ENCODE measurements at regions not wholly inside any gene's neighbourhood (a gene's known extent, or its start where the extent isn't known, plus 50 kb on each side); places are given as distances from the start of the nearest gene placed in this dataset.

DNA sequence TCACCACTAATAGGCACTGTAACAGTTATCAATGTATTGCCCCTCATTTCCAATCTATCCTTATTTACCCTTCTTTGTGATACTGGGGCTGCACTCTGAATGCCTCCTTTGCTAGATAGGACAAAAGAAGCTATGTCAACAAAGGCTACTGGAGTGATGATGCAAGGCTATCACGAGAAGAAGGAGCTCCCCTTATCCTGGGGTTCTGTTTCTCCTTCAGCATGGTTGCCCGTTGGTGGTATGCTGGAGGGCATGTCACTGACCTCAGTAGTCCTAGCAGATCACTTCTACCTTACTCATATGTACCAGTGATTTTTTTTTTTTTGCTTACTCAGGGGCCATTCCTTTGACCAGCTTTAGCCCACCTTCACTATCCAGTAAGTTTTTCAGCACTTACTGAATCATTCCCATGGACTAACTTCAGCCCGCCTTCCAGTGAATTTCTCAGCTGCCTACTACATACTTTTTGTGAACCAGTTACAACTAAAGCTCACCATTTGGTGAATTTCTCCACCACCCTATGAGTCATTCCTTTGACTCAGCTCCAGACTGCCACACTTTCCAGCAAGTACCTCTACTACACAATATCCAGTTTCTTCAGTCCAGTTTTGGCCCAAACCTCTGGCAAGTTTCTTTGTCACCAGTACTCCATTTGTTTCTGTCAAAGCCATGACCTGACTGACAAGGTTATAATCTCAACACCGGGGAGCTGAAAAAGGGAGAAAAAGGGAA lies 944.5 kb downstream of the KCNT2 start (continued):
- TF ChIP-seq JUND (IDR thresholded peaks at IDR 0.05; ENCODE audit: borderline replicate concordance, low read depth, low read length) (no peak), JUND (tag; IDR thresholded peaks at IDR 0.05; ENCODE audit: borderline replicate concordance, low read depth, low read length) (peak; percentile 46; the same call in 1 of the 3 replicates), ZNF217 (CRISPR knock-in tag; IDR thresholded peaks at IDR 0.05) (no peak), ETV5 (CRISPR knock-in tag; IDR thresholded peaks at IDR 0.05; ENCODE audit: low read depth) (no peak)

DNA sequence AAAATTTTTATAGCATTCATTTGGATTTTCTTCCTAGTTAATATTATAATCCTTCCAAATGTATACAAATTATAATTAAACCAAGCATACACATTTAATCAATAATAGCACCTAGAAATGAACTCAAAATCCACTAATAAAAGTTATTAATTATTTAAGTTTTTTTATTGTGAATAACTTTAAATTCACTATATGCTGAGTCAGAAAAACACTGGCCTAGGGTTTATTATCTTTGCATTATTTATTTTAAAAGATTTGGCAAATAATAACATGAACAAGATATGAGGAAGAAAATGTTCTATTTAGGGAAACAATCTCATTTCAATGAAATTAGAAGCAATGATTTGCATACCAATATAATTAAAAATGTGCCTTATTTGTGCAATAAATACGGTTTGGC lies 951.5 kb downstream of the KCNT2 start:
- no peaks in the 10 kb centered on the region for H3K79me2 ChIP-seq (ENCODE audit: control insufficient read depth, insufficient read depth, low read length)
- H3K36me3 ChIP-seq (ENCODE audit: control insufficient read depth, insufficient read depth, low read length): no peaks in the 10 kb centered on the region
- in situ Hi-C loops (cut with MboI) (no loop called here), intact Hi-C loops (cut with micrococcal nuclease) (no loop called here)
- no TSS peak for BruUV-seq (replicated peaks)
- WGBS (ENCODE audit: insufficient coverage, low coverage, missing lambda C conversion rate): 0% methylated on average over 1 of the region's 1 CpG
- no peak for ATAC-seq
- ChIA-PET CTCF (ENCODE audit: low intra/inter-chr PET ratio) (no interaction called here), POLR2A (no interaction called here)
- H3K9me3 ChIP-seq (replicated peaks; ENCODE audit: control insufficient read depth, insufficient read depth, low read depth, low read length): no peaks in the 10 kb centered on the region
- no peak overlapping the region for H3K27ac ChIP-seq (ENCODE audit: extremely low read depth, low read depth, low read length)
- H3K9me1 ChIP-seq (ENCODE audit: control insufficient read depth, insufficient read depth, low read length): no peaks in the 10 kb centered on the region
- no peak overlapping the region for H2AFZ ChIP-seq (ENCODE audit: low read depth, low read length)
- no peaks in the 10 kb centered on the region for H3K4me1 ChIP-seq (replicated peaks in 1 of 2; ENCODE audit: control insufficient read depth in 2 of 2, insufficient read depth in 2 of 2, low read length in 2 of 2)
- H3K4me3 ChIP-seq: no peak overlapping the region
- no peak for FAIRE-seq
- H3K9ac ChIP-seq (ENCODE audit: insufficient read depth in 1 of 2, low read depth in 2 of 2, low read length in 2 of 2): no peak overlapping the region
- no peaks in the 10 kb centered on the region for H4K20me1 ChIP-seq (replicated peaks; ENCODE audit: control insufficient read depth, insufficient read depth, low read length)
- no peaks in the 10 kb centered on the region for H3K27me3 ChIP-seq (ENCODE audit: control insufficient read depth in 2 of 2, insufficient read depth in 2 of 2, low read length in 2 of 2)
- no peak overlapping the region for H3K4me2 ChIP-seq (ENCODE audit: insufficient read depth, low read length)
- DNase-seq (ENCODE audit: extremely low read depth in 1 of 4, low spot score in 3 of 4): no peak
- TF ChIP-seq, protein P1, sequence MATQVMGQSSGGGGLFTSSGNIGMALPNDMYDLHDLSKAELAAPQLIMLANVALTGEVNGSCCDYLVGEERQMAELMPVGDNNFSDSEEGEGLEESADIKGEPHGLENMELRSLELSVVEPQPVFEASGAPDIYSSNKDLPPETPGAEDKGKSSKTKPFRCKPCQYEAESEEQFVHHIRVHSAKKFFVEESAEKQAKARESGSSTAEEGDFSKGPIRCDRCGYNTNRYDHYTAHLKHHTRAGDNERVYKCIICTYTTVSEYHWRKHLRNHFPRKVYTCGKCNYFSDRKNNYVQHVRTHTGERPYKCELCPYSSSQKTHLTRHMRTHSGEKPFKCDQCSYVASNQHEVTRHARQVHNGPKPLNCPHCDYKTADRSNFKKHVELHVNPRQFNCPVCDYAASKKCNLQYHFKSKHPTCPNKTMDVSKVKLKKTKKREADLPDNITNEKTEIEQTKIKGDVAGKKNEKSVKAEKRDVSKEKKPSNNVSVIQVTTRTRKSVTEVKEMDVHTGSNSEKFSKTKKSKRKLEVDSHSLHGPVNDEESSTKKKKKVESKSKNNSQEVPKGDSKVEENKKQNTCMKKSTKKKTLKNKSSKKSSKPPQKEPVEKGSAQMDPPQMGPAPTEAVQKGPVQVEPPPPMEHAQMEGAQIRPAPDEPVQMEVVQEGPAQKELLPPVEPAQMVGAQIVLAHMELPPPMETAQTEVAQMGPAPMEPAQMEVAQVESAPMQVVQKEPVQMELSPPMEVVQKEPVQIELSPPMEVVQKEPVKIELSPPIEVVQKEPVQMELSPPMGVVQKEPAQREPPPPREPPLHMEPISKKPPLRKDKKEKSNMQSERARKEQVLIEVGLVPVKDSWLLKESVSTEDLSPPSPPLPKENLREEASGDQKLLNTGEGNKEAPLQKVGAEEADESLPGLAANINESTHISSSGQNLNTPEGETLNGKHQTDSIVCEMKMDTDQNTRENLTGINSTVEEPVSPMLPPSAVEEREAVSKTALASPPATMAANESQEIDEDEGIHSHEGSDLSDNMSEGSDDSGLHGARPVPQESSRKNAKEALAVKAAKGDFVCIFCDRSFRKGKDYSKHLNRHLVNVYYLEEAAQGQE (IDR thresholded peaks at IDR 0.05; ENCODE audit: borderline replicate concordance): no peak
- TF ChIP-seq, protein P1 (CRISPR knock-in tag; IDR thresholded peaks at IDR 0.05; ENCODE audit: low read depth): no peak
- TF ChIP-seq, protein P2, sequence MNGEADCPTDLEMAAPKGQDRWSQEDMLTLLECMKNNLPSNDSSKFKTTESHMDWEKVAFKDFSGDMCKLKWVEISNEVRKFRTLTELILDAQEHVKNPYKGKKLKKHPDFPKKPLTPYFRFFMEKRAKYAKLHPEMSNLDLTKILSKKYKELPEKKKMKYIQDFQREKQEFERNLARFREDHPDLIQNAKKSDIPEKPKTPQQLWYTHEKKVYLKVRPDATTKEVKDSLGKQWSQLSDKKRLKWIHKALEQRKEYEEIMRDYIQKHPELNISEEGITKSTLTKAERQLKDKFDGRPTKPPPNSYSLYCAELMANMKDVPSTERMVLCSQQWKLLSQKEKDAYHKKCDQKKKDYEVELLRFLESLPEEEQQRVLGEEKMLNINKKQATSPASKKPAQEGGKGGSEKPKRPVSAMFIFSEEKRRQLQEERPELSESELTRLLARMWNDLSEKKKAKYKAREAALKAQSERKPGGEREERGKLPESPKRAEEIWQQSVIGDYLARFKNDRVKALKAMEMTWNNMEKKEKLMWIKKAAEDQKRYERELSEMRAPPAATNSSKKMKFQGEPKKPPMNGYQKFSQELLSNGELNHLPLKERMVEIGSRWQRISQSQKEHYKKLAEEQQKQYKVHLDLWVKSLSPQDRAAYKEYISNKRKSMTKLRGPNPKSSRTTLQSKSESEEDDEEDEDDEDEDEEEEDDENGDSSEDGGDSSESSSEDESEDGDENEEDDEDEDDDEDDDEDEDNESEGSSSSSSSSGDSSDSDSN (IDR thresholded peaks at IDR 0.05; ENCODE audit: borderline replicate concordance in 1 of 2, low read depth in 2 of 2, low read length in 2 of 2): no peak
- TF ChIP-seq ZNF316 (IDR thresholded peaks at IDR 0.05): peak; percentile 75
- no peak for TF ChIP-seq RBM15 (IDR thresholded peaks at IDR 0.05; ENCODE audit: insufficient read depth, low read length)
- no peak for TF ChIP-seq CAMTA2 (CRISPR knock-in tag; conservative IDR thresholded peaks at IDR 0.05)
- TF ChIP-seq C11orf30 (IDR thresholded peaks at IDR 0.05; ENCODE audit: low read depth): peak; percentile 37; the same call in 1 of the 2 replicates
- no peak for TF ChIP-seq GABPA (tag; conservative IDR thresholded peaks at IDR 0.05; ENCODE audit: low read depth)

All from K562 (cell line).